Peyer's patch (tissue), 4 donors: ENCODE measurements at regions not wholly inside any gene's neighbourhood (a gene's known extent, or its start where the extent isn't known, plus 50 kb on each side); places are given as distances from the start of the nearest gene placed in this dataset.

ENCODE experiments used
- POLR2A ChIP-seq, 2 donors: fragments of 450-650 bp; IDR thresholded peaks; one replicate each; pipeline ENCODE4 v1.5.1; 2017; ENCODE audit warnings: antibody characterized with exemption in 2 of 2, mild to moderate bottlenecking in 2 of 2, moderate library complexity in 2 of 2
- TF ChIP-seq, protein P1 (sequence below), 6 experiments: fragments of 450-650 bp in 4 of 6; fragments of 200-600 bp in 2 of 6; sonication (generic) in 1 of 6; IDR thresholded peaks; one replicate each; pipeline ENCODE4 v1.5.1; 2017 to 2019; ENCODE audit warnings: antibody characterized with exemption in 6 of 6, mild to moderate bottlenecking in 3 of 6, moderate library complexity in 1 of 6

DNA sequence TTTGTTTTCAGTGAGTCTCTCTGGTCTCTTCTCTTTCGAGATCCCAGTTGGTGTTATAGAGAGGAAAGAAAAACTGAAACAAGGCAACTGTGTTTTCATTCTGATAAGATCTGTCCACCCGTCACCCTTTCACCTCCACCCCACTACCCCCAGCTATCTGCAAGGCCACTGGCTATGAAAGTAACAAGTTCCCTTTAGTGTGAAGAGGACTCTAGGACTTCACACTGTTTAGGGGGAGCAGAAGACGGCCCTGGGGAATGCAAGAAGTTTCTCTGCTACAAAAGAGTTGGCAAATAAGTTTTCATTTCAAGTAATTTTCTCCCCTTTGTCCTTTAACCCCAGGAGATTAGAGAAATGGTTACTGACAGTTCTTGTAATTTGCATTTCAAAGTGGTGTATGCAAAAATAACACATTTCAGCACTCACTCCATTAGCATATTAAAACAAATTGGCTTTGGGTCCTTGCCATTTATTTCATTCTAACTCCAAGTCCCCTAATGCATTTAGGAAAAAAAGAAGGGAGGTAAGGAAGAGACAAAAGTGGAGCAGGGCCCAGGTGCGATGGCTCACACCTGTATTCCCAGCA lies 79.6 kb upstream of the PPM1J start:
- TF ChIP-seq POLR2A (IDR thresholded peaks at IDR 0.05), result no peak
- TF ChIP-seq, protein P1, sequence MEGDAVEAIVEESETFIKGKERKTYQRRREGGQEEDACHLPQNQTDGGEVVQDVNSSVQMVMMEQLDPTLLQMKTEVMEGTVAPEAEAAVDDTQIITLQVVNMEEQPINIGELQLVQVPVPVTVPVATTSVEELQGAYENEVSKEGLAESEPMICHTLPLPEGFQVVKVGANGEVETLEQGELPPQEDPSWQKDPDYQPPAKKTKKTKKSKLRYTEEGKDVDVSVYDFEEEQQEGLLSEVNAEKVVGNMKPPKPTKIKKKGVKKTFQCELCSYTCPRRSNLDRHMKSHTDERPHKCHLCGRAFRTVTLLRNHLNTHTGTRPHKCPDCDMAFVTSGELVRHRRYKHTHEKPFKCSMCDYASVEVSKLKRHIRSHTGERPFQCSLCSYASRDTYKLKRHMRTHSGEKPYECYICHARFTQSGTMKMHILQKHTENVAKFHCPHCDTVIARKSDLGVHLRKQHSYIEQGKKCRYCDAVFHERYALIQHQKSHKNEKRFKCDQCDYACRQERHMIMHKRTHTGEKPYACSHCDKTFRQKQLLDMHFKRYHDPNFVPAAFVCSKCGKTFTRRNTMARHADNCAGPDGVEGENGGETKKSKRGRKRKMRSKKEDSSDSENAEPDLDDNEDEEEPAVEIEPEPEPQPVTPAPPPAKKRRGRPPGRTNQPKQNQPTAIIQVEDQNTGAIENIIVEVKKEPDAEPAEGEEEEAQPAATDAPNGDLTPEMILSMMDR (IDR thresholded peaks at IDR 0.05), result no peak
